GM12873 (cell line): ENCODE measurements at regions not wholly inside any gene's neighbourhood (a gene's known extent, or its start where the extent isn't known, plus 50 kb on each side); places are given as distances from the start of the nearest gene placed in this dataset.

Experiments
- CTCF ChIP-seq: IDR thresholded peaks from 2 replicates; pipeline ENCODE4 v1.5.1; 2012; ENCODE audit warnings: low read depth, mild to moderate bottlenecking, moderate library complexity, low read length, control low read depth; ENCODE audit not compliant: insufficient read depth; ENCODE audit errors: missing control alignments

- TF ChIP-seq CTCF = no peak
Observed at GRCh38 chr18:64294967-64295366, 146.1 kb upstream of the LINC00305 start.

GRCh38 chr18:64288432-64288831 is 139.5 kb upstream of the LINC00305 start:
- TF ChIP-seq CTCF = no peak

GRCh38 chr18:64287926-64288325 is 139.0 kb upstream of the LINC00305 start:
- TF ChIP-seq CTCF = no peak

GRCh38 chr18:64283059-64283458 is 134.2 kb upstream of the LINC00305 start:
- TF ChIP-seq CTCF = no peak

GRCh38 chr18:64278026-64278425 is 129.1 kb upstream of the LINC00305 start:
- TF ChIP-seq CTCF = no peak

GRCh38 chr18:64276311-64277090 is 127.6 kb upstream of the LINC00305 start:
- no peak for TF ChIP-seq CTCF

- no peak for TF ChIP-seq CTCF
Observed at GRCh38 chr18:64275593-64276300, 126.9 kb upstream of the LINC00305 start.
